ENCODE measurements at regions not wholly inside any gene's neighbourhood (a gene's known extent, or its start where the extent isn't known, plus 50 kb on each side); places are given as distances from the start of the nearest gene placed in this dataset.

DNA sequence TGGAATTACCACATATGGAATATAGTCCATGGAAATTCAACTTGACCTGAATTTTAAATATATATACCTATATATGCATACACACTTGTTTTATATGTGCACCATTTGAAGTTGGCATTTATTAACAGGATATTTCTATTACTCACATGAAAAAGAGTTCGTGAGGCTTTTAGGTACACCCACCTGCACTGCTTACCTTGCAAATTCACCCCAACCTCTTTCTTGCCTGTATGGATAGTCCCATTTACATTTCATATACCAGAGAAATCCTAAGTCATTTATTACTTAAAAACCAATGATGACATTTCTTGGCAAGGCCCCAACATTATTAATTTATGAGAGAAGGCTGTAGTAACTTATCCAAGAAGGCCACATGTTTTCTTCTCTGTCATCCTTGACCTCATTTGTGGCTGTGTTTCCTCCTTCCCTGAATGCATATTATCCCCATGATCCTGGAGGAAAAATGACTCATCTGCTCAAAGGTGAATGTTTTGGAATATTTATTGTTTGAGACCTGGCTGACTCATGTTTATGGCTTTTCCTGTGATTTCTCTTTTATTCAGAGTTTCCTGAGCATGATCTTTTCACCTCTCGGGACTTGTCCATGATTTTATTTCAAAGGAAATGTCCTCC lies 62.2 kb upstream of the FAM241A start:
- no peaks in the 10 kb centered on the region for H3K36me3 Mint-ChIP-seq (ENCODE audit: low read depth)
- H3K27me3 ChIP-seq (ENCODE audit: control insufficient read depth, insufficient read depth, low read length, poor library complexity, severe bottlenecking), result no peaks in the 10 kb centered on the region
- no peak overlapping the region for H3K27ac ChIP-seq (ENCODE audit: low read depth, low read length)
- 95% methylated on average over 2 of the region's 2 CpGs for WGBS, 2 experiments (ENCODE audit: insufficient coverage in 1 of 2, insufficient read length in 1 of 2)
- H3K9me3 ChIP-seq (ENCODE audit: control insufficient read depth, low read length), result peaks cover 9% of the 10 kb centered on the region
- H3K4me1 Mint-ChIP-seq, result peaks cover 25% of the 10 kb centered on the region
- no peak for DNase-seq
- H3K9ac ChIP-seq (ENCODE audit: extremely low read depth, low read length, poor library complexity, severe bottlenecking), result no peak overlapping the region
- TF ChIP-seq, protein P1, sequence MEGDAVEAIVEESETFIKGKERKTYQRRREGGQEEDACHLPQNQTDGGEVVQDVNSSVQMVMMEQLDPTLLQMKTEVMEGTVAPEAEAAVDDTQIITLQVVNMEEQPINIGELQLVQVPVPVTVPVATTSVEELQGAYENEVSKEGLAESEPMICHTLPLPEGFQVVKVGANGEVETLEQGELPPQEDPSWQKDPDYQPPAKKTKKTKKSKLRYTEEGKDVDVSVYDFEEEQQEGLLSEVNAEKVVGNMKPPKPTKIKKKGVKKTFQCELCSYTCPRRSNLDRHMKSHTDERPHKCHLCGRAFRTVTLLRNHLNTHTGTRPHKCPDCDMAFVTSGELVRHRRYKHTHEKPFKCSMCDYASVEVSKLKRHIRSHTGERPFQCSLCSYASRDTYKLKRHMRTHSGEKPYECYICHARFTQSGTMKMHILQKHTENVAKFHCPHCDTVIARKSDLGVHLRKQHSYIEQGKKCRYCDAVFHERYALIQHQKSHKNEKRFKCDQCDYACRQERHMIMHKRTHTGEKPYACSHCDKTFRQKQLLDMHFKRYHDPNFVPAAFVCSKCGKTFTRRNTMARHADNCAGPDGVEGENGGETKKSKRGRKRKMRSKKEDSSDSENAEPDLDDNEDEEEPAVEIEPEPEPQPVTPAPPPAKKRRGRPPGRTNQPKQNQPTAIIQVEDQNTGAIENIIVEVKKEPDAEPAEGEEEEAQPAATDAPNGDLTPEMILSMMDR (conservative IDR thresholded peaks at IDR 0.05), result no peak
- no peaks in the 10 kb centered on the region for H3K36me3 ChIP-seq (ENCODE audit: control insufficient read depth, insufficient read depth, low read length)
- H3K4me3 ChIP-seq (ENCODE audit: low read length), result no peak overlapping the region
- H3K4me1 ChIP-seq (ENCODE audit: control insufficient read depth, insufficient read depth, low read length), result peaks cover 13% of the 10 kb centered on the region
- no peaks in the 10 kb centered on the region for H3K27me3 Mint-ChIP-seq (ENCODE audit: insufficient read depth)
- H3K4me3 Mint-ChIP-seq, result no peak overlapping the region
- H3K27ac Mint-ChIP-seq, result no peak overlapping the region
- peaks cover 14% of the 10 kb centered on the region for H3K9me3 Mint-ChIP-seq

DNA sequence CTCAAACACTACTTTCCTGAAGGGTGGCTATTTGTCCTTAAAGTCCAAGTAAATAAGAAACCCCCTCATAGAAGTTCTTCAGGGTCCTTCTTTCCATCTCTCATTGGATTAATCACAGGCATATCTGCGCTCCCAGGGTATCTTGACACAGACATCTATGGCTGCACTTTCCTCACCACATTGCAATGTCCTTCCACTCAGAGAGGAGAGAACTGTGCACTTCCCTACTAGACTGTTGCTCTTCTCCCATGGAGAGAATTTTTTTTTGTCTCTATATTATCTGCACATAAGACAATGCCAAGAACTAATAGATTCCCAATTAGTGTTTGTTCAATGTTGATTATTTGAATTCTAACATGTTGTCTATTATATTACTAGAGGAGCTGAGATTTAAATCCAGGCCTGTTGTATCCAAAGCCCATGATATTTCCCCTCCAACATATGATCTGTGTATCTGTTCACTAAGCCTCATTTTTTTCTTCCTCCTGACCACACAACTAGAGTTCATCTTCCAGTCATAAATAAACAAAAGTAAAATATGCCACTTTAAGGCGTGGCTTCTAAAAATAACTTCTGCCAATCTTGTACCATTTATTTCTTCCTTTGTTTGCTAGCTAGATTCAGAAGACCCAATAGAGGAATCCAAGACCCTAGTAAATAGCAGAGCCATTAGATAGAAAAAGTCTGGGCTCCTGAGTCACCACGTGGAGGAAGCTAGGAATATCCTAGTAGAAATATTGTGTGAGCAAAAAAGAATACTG lies 61.5 kb upstream of the FAM241A start:
- Mint-ChIP-seq H3K4me3 (no peak overlapping the region), H3K27me3 (ENCODE audit: insufficient read depth) (no peaks in the 10 kb centered on the region), H3K4me1 (peaks cover 18% of the 10 kb centered on the region), H3K27ac (no peak overlapping the region), H3K9me3 (peaks cover 14% of the 10 kb centered on the region), H3K36me3 (ENCODE audit: low read depth) (no peaks in the 10 kb centered on the region)
- no peak overlapping the region for H3K27ac ChIP-seq (ENCODE audit: low read depth, low read length)
- DNase-seq, result no peak
- TF ChIP-seq, protein P1 (conservative IDR thresholded peaks at IDR 0.05), result no peak
- H3K27me3 ChIP-seq (ENCODE audit: control insufficient read depth, insufficient read depth, low read length, poor library complexity, severe bottlenecking), result no peaks in the 10 kb centered on the region
- H3K36me3 ChIP-seq (ENCODE audit: control insufficient read depth, insufficient read depth, low read length), result no peaks in the 10 kb centered on the region
- H3K4me3 ChIP-seq (ENCODE audit: low read length), result no peak overlapping the region
- H3K9me3 ChIP-seq (ENCODE audit: control insufficient read depth, low read length), result peaks cover 9% of the 10 kb centered on the region
- 86 to 94% methylated on average over 3 of the region's 3 CpGs for WGBS, 2 experiments (ENCODE audit: insufficient coverage in 1 of 2, insufficient read length in 1 of 2)
- H3K4me1 ChIP-seq (ENCODE audit: control insufficient read depth, insufficient read depth, low read length), result peaks cover 12% of the 10 kb centered on the region
- no peak overlapping the region for H3K9ac ChIP-seq (ENCODE audit: extremely low read depth, low read length, poor library complexity, severe bottlenecking)

DNA sequence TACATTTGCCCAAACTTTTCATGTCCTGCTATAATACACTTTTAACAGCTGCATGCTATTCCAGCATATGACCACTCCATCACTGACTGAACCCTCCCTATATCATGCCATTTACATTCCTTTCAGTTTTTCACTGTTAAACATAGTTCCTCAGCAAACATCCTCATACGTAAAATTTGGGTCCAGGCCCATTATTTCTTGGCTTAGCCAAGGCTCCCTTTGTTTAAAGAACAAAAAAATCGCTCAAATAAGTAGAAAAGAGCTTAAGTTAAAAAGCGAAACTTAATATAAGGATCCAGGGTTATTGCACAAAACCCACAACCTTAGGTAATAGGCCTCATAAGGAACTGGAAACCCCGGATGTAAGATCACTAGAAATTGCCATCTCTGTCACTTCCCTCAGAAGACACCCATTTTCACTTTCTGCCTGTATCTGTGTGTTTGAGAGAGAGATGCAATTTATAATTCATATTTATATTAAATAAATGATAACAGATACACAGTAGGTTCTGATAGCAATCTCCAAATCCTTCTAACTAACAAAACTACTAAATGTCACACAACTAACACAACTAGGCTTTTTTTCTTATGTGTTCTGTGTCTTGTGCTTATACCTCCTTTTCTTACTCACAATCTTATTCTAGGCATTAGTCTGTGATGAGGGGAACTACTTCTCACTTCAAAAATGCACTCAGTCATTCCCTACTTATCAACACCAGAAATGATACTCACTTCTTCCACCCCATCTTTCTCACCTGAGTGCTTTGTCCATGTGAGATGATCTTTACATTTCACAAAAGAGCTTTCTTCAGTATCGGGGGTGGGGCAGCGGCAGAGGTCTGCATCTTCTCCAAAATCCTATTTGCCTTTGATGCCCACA lies 59.9 kb upstream of the FAM241A start:
- H3K4me1 Mint-ChIP-seq, result peaks cover 4% of the 10 kb centered on the region
- H3K9me3 Mint-ChIP-seq, result peaks cover 14% of the 10 kb centered on the region
- H3K27ac Mint-ChIP-seq, result no peak overlapping the region
- DNase-seq, result peak; percentile 29
- TF ChIP-seq, protein P1 (conservative IDR thresholded peaks at IDR 0.05), result no peak
- Histone ChIP-seq H3K27ac (ENCODE audit: low read depth, low read length) (no peak overlapping the region), H3K9ac (ENCODE audit: extremely low read depth, low read length, poor library complexity, severe bottlenecking) (no peak overlapping the region), H3K4me3 (ENCODE audit: low read length) (peak overlapping the region; percentile 69), H3K9me3 (ENCODE audit: control insufficient read depth, low read length) (peaks cover 9% of the 10 kb centered on the region), H3K4me1 (ENCODE audit: control insufficient read depth, insufficient read depth, low read length) (peaks cover 6% of the 10 kb centered on the region), H3K27me3 (ENCODE audit: control insufficient read depth, insufficient read depth, low read length, poor library complexity, severe bottlenecking) (no peaks in the 10 kb centered on the region), H3K36me3 (ENCODE audit: control insufficient read depth, insufficient read depth, low read length) (no peaks in the 10 kb centered on the region)
- no peaks in the 10 kb centered on the region for H3K36me3 Mint-ChIP-seq (ENCODE audit: low read depth)
- H3K27me3 Mint-ChIP-seq (ENCODE audit: insufficient read depth), result no peaks in the 10 kb centered on the region
- WGBS, 2 experiments (ENCODE audit: insufficient coverage in 1 of 2, insufficient read length in 1 of 2), result 93 to 100% methylated on average over 4 to 6 of the region's 6 CpGs
- H3K4me3 Mint-ChIP-seq, result no peak overlapping the region
